ENCODE measurements at regions not wholly inside any gene's neighbourhood (a gene's known extent, or its start where the extent isn't known, plus 50 kb on each side); places are given as distances from the start of the nearest gene placed in this dataset.

DNA sequence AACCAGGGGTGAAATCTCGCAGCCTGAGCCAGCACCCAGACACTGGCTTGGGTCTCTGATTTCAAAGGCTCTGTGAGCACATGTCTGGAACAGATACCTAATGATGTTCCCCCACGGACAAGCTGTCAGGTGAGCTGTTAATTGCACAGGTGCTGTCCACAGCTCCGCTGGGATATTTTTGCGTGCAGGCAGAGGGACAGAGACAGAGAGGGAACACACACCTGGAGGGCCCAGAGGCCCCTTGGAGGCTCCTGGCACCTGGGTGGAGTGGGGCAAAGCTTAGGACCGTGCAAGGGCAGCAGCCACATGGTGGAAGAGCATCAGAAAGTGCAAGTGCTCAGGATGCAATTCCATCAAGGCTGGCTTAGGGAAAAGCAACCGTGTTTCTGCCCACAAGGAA, 57.3 kb downstream of the ARL6IP4 start:
- Histone ChIP-seq H3K4me2 (ENCODE audit: low read length) (no peak overlapping the region), H3K79me2 (replicated peaks; ENCODE audit: insufficient read depth, low read length) (no peaks in the 10 kb centered on the region), H3K27ac (ENCODE audit: low read length) (no peak overlapping the region), H3K9me3 (ENCODE audit: low read length) (no peaks in the 10 kb centered on the region), H3K27me3 (ENCODE audit: insufficient read depth, low read depth, low read length) (no peaks in the 10 kb centered on the region), H3K9me2 (ENCODE audit: insufficient read depth, low read length) (no peaks in the 10 kb centered on the region), H4K20me1 (ENCODE audit: insufficient read depth) (no peaks in the 10 kb centered on the region), H3F3A (ENCODE audit: insufficient read depth, low read length, poor library complexity, severe bottlenecking) (no peaks in the 10 kb centered on the region), H3K9ac (ENCODE audit: low read length) (no peak overlapping the region), H3K4me3 (ENCODE audit: low read length) (no peak overlapping the region), H3K36me3 (ENCODE audit: insufficient read depth, low read length) (no peaks in the 10 kb centered on the region), H2AFZ (ENCODE audit: low read depth, low read length) (no peak overlapping the region)
- TF ChIP-seq EZH2 (IDR thresholded peaks at IDR 0.05; ENCODE audit: borderline replicate concordance, insufficient read depth, low read length, poor library complexity, severe bottlenecking) (no peak), SMC3 (conservative IDR thresholded peaks at IDR 0.05; ENCODE audit: poor library complexity) (no peak), EP300 (conservative IDR thresholded peaks at IDR 0.05; ENCODE audit: poor library complexity, severe bottlenecking) (no peak), RAD21 (conservative IDR thresholded peaks at IDR 0.05) (no peak), POLR2AphosphoS5 (IDR thresholded peaks at IDR 0.05) (no peak), TAF1 (IDR thresholded peaks at IDR 0.05; ENCODE audit: low read depth) (no peak), MXI1 (conservative IDR thresholded peaks at IDR 0.05; ENCODE audit: poor library complexity, severe bottlenecking) (no peak)
- TF ChIP-seq, protein P1, sequence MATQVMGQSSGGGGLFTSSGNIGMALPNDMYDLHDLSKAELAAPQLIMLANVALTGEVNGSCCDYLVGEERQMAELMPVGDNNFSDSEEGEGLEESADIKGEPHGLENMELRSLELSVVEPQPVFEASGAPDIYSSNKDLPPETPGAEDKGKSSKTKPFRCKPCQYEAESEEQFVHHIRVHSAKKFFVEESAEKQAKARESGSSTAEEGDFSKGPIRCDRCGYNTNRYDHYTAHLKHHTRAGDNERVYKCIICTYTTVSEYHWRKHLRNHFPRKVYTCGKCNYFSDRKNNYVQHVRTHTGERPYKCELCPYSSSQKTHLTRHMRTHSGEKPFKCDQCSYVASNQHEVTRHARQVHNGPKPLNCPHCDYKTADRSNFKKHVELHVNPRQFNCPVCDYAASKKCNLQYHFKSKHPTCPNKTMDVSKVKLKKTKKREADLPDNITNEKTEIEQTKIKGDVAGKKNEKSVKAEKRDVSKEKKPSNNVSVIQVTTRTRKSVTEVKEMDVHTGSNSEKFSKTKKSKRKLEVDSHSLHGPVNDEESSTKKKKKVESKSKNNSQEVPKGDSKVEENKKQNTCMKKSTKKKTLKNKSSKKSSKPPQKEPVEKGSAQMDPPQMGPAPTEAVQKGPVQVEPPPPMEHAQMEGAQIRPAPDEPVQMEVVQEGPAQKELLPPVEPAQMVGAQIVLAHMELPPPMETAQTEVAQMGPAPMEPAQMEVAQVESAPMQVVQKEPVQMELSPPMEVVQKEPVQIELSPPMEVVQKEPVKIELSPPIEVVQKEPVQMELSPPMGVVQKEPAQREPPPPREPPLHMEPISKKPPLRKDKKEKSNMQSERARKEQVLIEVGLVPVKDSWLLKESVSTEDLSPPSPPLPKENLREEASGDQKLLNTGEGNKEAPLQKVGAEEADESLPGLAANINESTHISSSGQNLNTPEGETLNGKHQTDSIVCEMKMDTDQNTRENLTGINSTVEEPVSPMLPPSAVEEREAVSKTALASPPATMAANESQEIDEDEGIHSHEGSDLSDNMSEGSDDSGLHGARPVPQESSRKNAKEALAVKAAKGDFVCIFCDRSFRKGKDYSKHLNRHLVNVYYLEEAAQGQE (IDR thresholded peaks at IDR 0.05; ENCODE audit: borderline replicate concordance) = no peak
- TF ChIP-seq, protein P2, sequence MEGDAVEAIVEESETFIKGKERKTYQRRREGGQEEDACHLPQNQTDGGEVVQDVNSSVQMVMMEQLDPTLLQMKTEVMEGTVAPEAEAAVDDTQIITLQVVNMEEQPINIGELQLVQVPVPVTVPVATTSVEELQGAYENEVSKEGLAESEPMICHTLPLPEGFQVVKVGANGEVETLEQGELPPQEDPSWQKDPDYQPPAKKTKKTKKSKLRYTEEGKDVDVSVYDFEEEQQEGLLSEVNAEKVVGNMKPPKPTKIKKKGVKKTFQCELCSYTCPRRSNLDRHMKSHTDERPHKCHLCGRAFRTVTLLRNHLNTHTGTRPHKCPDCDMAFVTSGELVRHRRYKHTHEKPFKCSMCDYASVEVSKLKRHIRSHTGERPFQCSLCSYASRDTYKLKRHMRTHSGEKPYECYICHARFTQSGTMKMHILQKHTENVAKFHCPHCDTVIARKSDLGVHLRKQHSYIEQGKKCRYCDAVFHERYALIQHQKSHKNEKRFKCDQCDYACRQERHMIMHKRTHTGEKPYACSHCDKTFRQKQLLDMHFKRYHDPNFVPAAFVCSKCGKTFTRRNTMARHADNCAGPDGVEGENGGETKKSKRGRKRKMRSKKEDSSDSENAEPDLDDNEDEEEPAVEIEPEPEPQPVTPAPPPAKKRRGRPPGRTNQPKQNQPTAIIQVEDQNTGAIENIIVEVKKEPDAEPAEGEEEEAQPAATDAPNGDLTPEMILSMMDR (IDR thresholded peaks at IDR 0.05; ENCODE audit: poor library complexity, severe bottlenecking) = no peak

DNA sequence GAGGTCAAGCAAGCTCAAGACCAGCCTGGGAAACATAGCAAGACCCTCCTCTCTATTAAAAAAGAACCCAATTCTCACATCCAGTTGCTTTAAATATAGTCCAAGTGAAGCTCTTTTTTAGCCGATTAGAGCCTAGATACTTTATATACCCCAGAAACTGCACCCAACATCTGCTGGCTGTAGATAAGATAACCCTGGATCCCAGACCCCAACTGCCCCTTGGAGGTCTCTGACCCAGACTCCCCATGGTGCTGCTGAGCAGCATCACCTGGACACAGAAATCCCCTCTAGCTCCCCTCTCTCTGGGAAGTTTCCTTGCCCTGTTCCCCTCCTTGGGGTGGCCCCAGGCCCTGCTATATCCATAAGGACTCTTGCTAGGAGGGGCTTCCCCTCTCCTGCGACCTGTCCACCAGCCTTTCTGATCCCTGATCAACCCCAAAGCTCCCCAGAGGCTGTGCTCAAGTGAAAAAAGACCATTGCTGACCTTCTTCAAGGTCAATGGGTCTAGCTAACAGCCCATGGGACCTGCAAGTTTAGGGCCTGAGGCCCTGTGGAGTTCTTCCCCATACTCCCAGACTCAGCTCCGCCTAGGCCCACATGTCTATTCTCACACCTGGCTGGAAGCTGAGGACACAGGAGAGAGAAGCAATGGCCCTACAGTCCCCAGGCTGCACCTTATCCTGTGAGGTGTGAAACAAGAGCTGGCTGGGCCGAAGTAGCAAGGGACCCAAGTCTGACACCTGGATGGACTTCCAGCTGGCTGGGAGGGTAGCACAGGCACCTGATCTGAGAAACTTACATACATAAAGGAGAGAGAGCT, 56.2 kb downstream of the ARL6IP4 start:
- H3K4me2 ChIP-seq (ENCODE audit: low read length) = no peak overlapping the region
- no peak overlapping the region for H2AFZ ChIP-seq (ENCODE audit: low read depth, low read length)
- H4K20me1 ChIP-seq (ENCODE audit: insufficient read depth) = no peaks in the 10 kb centered on the region
- H3K36me3 ChIP-seq (ENCODE audit: insufficient read depth, low read length) = no peaks in the 10 kb centered on the region
- H3K9me2 ChIP-seq (ENCODE audit: insufficient read depth, low read length) = no peaks in the 10 kb centered on the region
- no peak overlapping the region for H3K4me3 ChIP-seq (ENCODE audit: low read length)
- no peaks in the 10 kb centered on the region for H3K79me2 ChIP-seq (replicated peaks; ENCODE audit: insufficient read depth, low read length)
- no peaks in the 10 kb centered on the region for H3K9me3 ChIP-seq (ENCODE audit: low read length)
- no peak overlapping the region for H3K9ac ChIP-seq (ENCODE audit: low read length)
- no peak overlapping the region for H3K27ac ChIP-seq (ENCODE audit: low read length)
- TF ChIP-seq, protein P1 (IDR thresholded peaks at IDR 0.05; ENCODE audit: borderline replicate concordance) = no peak
- no peak for TF ChIP-seq SMC3 (conservative IDR thresholded peaks at IDR 0.05; ENCODE audit: poor library complexity)
- TF ChIP-seq TAF1 (IDR thresholded peaks at IDR 0.05; ENCODE audit: low read depth) = no peak
- TF ChIP-seq, protein P2 (IDR thresholded peaks at IDR 0.05; ENCODE audit: poor library complexity, severe bottlenecking) = no peak
- TF ChIP-seq EZH2 (IDR thresholded peaks at IDR 0.05; ENCODE audit: borderline replicate concordance, insufficient read depth, low read length, poor library complexity, severe bottlenecking) = no peak
- TF ChIP-seq POLR2AphosphoS5 (IDR thresholded peaks at IDR 0.05) = no peak
- no peak for TF ChIP-seq RAD21 (conservative IDR thresholded peaks at IDR 0.05)
- TF ChIP-seq MXI1 (conservative IDR thresholded peaks at IDR 0.05; ENCODE audit: poor library complexity, severe bottlenecking) = no peak
- no peak for TF ChIP-seq EP300 (conservative IDR thresholded peaks at IDR 0.05; ENCODE audit: poor library complexity, severe bottlenecking)
- H3K27me3 ChIP-seq (ENCODE audit: insufficient read depth, low read depth, low read length) = no peaks in the 10 kb centered on the region
- no peaks in the 10 kb centered on the region for H3F3A ChIP-seq (ENCODE audit: insufficient read depth, low read length, poor library complexity, severe bottlenecking)
